Psoas muscle (tissue), 7 donors: ENCODE measurements at regions not wholly inside any gene's neighbourhood (a gene's known extent, or its start where the extent isn't known, plus 50 kb on each side); places are given as distances from the start of the nearest gene placed in this dataset.

Experiments used
- ATAC-seq, 4 donors: fragments of 200-7000 bp; cut with Tn5 transposase; one replicate each; pipeline ENCODE4 v1.9.1; 2020; ENCODE audit warnings: moderate library complexity in 3 of 4, mild to moderate bottlenecking in 2 of 4
- DNase-seq, 2 donors: peaks; one replicate each; pipeline ENCODE4 v3.0.0-alpha.2; 2020
- H3K27ac ChIP-seq: fragments of 200-600 bp; one replicate; pipeline ENCODE4 v1.8.0; 2022
- H3K27me3 ChIP-seq, 3 donors: fragments of 200-600 bp in 1 of 3; one replicate each; pipeline versions ENCODE4 v1.6.1 to v1.8.0; 2013 to 2022; ENCODE audit warnings: low read length in 2 of 3, mild to moderate bottlenecking in 2 of 3, moderate library complexity in 1 of 3; ENCODE audit not compliant: insufficient read depth in 3 of 3
- H3K36me3 ChIP-seq, 2 donors: fragments of 200-600 bp in 1 of 2; one replicate each; pipeline versions ENCODE4 v1.6.1 to v1.8.0; 2013 to 2022; ENCODE audit warnings: low read depth in 1 of 2, mild to moderate bottlenecking in 1 of 2, moderate library complexity in 1 of 2; ENCODE audit not compliant: insufficient read depth in 1 of 2
- H3K4me1 ChIP-seq: fragments of 200-600 bp; one replicate; pipeline ENCODE4 v1.8.0; 2022
- H3K4me3 ChIP-seq: fragments of 200-600 bp; one replicate; pipeline ENCODE4 v1.8.0; 2022; ENCODE audit warnings: mild to moderate bottlenecking
- H3K9me3 ChIP-seq: fragments of 200-600 bp; one replicate; pipeline ENCODE4 v1.8.0; 2022
- CTCF ChIP-seq: fragments of 200-600 bp; IDR thresholded peaks from one replicate; pipeline ENCODE4 v1.8.0; 2022; ENCODE audit warnings: antibody characterized with exemption
- WGBS, 3 donors: extraction: QIAGEN DNeasy Blood & Tissue Kit; methylation state at CpG; one replicate each; pipeline versions ENCODE4 v1.1.6 to v1.1.7; 2013; 5-methylcytosine and 5-hydroxymethylcytosine counted together
- intact Hi-C, 2 donors: fragments of 100-400 bp; cut with DNase I; formaldehyde crosslinking; loops; one replicate each; pipeline versions ENCODE4 v1.11.0 to v1.14.2; 2022
- donor health status: healthy with polysubstance abuse.
- donor health status: DM: no; HTN: no; CAD: no; lungs with moderate emphysema.
- donor health status: Bipolar disorder and iron deficiency.
- donor health status: healthy.
- donor health status: DM: yes; HTN: yes; CAD: no.
- donor health status: DM: no; HTN: no; CAD: no.
- donor health status: DM: yes; HTN: yes; CAD: no.

GRCh38 chr17:33776304-33776703 is 478.8 kb upstream of the CCL2 start:
- no peak overlapping the region for H3K4me3 ChIP-seq
- H3K9me3 ChIP-seq: no peaks in the 10 kb centered on the region
- 51 to 64% (median 53%) methylated on average over 4 of the region's 4 CpGs for WGBS, 3 donors
- H3K27me3 ChIP-seq: no peaks in the 10 kb centered on the region
- no peaks in the 10 kb centered on the region for H3K4me1 ChIP-seq
- H3K27ac ChIP-seq: no peak overlapping the region
- ATAC-seq (no peak), DNase-seq (no peak)
- H3K36me3 ChIP-seq: no peaks in the 10 kb centered on the region
- intact Hi-C loops: loop anchor here (5.0 kb wide), 2 partner anchors 371 to 586 kb away; partner anchors contain the start of gene CCL1 (in 1 of the 2)
- TF ChIP-seq CTCF: no peak

- no peaks in the 10 kb centered on the region for H3K9me3 ChIP-seq
These were observed 478.2 kb upstream of the CCL2 start for GRCh38 chr17:33776903-33777302.

GRCh38 chr17:33777674-33778073 is 477.4 kb upstream of the CCL2 start:
- no peak for ATAC-seq
- WGBS, 3 donors: 79 to 87% (median 82%) methylated on average over 5 of the region's 5 CpGs
- Histone ChIP-seq H3K4me1 (no peaks in the 10 kb centered on the region), H3K36me3 (no peaks in the 10 kb centered on the region), H3K9me3 (no peaks in the 10 kb centered on the region), H3K27me3 (no peaks in the 10 kb centered on the region), H3K27ac (no peak overlapping the region), H3K4me3 (no peak overlapping the region)
- no peak for TF ChIP-seq CTCF
- intact Hi-C loops: loop anchor here (2.0 to 5.0 kb wide), 3 partner anchors 370 to 585 kb away; partner anchors contain the start of gene CCL1 (in 1 of the 2)
- DNase-seq: no peak

More at GRCh38 chr17:33776903-33777302, 478.2 kb upstream of the CCL2 start:
- H3K4me3 ChIP-seq: no peak overlapping the region
- no peaks in the 10 kb centered on the region for H3K4me1 ChIP-seq
- DNase-seq (no peak), ATAC-seq (no peak)
- intact Hi-C loops: loop anchor here (5.0 kb wide), 2 partner anchors 370 to 585 kb away; partner anchors contain the start of gene CCL1 (in 1 of the 2)
- 81 to 89% (median 83%) methylated on average over 9 of the region's 9 CpGs for WGBS, 3 donors
- no peaks in the 10 kb centered on the region for H3K27me3 ChIP-seq
- no peak overlapping the region for H3K27ac ChIP-seq
- TF ChIP-seq CTCF: no peak
- H3K36me3 ChIP-seq: no peaks in the 10 kb centered on the region

GRCh38 chr17:33778505-33779233 is 476.4 kb upstream of the CCL2 start:
- Histone ChIP-seq H3K27me3 (no peaks in the 10 kb centered on the region), H3K36me3 (no peaks in the 10 kb centered on the region), H3K27ac (no peak overlapping the region), H3K9me3 (no peaks in the 10 kb centered on the region), H3K4me1 (no peaks in the 10 kb centered on the region), H3K4me3 (no peak overlapping the region)
- 75% methylated on average over 7 of the region's 7 CpGs for WGBS, 3 donors
- intact Hi-C loops: loop anchor here (2.0 to 5.0 kb wide), 3 partner anchors 369 to 584 kb away; partner anchors contain the start of gene CCL1 (in 1 of the 2)
- TF ChIP-seq CTCF: no peak
- ATAC-seq (no peak), DNase-seq (no peak)
